Osteoblast (primary cell): ENCODE measurements at regions not wholly inside any gene's neighbourhood (a gene's known extent, or its start where the extent isn't known, plus 50 kb on each side); places are given as distances from the start of the nearest gene placed in this dataset.

Source experiments
- DNase-seq: peaks from one replicate; pipeline ENCODE4 v3.0.0; 2011; ENCODE audit warnings: low spot score, mixed read lengths; ENCODE audit not compliant: insufficient read length; ENCODE audit errors: missing footprints
- H2AFZ ChIP-seq: 2 replicates; pipeline ENCODE4 v1.6.0; 2011; ENCODE audit warnings: mild to moderate bottlenecking, low read length
- H3K27ac ChIP-seq: 2 replicates; pipeline ENCODE4 v1.5.1; 2011; ENCODE audit warnings: mild to moderate bottlenecking, low read depth, low read length, moderate library complexity
- H3K27me3 ChIP-seq: 2 replicates; pipeline ENCODE4 v1.6.0; 2012; ENCODE audit warnings: mild to moderate bottlenecking, control low read depth, inconsistent platforms, low read length, moderate library complexity; ENCODE audit not compliant: insufficient read depth
- H3K36me3 ChIP-seq: 2 replicates; pipeline ENCODE4 v1.5.1; 2011; ENCODE audit warnings: mild to moderate bottlenecking, low read length, control low read depth, moderate library complexity; ENCODE audit not compliant: insufficient read depth
- H3K4me1 ChIP-seq: 2 replicates; pipeline ENCODE4 v1.5.1; 2011; ENCODE audit warnings: mild to moderate bottlenecking, low read length, control low read depth, moderate library complexity; ENCODE audit not compliant: insufficient read depth
- H3K4me2 ChIP-seq: 2 replicates; pipeline ENCODE4 v1.6.0; 2011; ENCODE audit warnings: mild to moderate bottlenecking, low read length; ENCODE audit not compliant: insufficient read depth
- H3K4me3 ChIP-seq: fragments of 200-600 bp; sonication (generic); 3 replicates; pipeline ENCODE4 v1.5.1; 2012; ENCODE audit warnings: mild to moderate bottlenecking, low read length, inconsistent platforms; ENCODE audit not compliant: insufficient read depth
- H3K79me2 ChIP-seq: 2 replicates; pipeline ENCODE4 v1.6.0; 2012; ENCODE audit warnings: mild to moderate bottlenecking, low read length, control low read depth, inconsistent platforms; ENCODE audit not compliant: insufficient read depth
- H3K9me3 ChIP-seq: 2 replicates; pipeline ENCODE4 v1.5.1; 2011; ENCODE audit warnings: low read depth, low read length, control low read depth
- H4K20me1 ChIP-seq: 2 replicates; pipeline ENCODE4 v1.6.0; 2012; ENCODE audit warnings: mild to moderate bottlenecking, low read length, control low read depth; ENCODE audit not compliant: insufficient read depth
- CTCF ChIP-seq: IDR thresholded peaks from 2 replicates; pipeline ENCODE4 v1.5.1; 2011; ENCODE audit warnings: mild to moderate bottlenecking, low read depth, low read length, moderate library complexity; ENCODE audit errors: extremely low read depth

DNA sequence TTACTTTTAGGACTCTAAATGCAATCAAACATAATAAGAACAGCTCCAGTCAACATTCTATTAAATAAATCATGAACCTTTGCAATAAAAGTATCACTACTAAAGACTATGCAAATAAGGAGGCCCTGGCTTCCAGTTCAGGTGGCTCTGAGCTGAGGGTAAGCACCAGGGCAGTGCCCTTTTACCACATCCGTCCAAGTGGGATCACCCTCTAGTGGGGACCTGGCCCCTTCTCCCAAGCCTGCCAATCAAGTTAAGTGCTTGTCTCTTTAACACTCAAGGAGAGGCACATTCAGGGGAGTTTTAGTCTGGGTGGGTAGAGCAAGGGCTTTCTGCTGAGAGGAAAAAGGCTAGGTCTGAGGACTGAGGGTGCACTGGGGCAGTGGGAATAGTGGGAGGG, 161.4 kb downstream of the TMEM200A start:
- no peak for TF ChIP-seq CTCF
- no peaks in the 10 kb centered on the region for H3K9me3 ChIP-seq
- H3K4me1 ChIP-seq, result no peaks in the 10 kb centered on the region
- H2AFZ ChIP-seq, result no peak overlapping the region
- no peaks in the 10 kb centered on the region for H3K27me3 ChIP-seq
- DNase-seq, result no peak
- no peak overlapping the region for H3K27ac ChIP-seq
- no peak overlapping the region for H3K4me2 ChIP-seq
- H3K36me3 ChIP-seq, result no peaks in the 10 kb centered on the region
- H4K20me1 ChIP-seq, result no peaks in the 10 kb centered on the region
- no peaks in the 10 kb centered on the region for H3K79me2 ChIP-seq
- no peak overlapping the region for H3K4me3 ChIP-seq

GRCh38 chr6:130529569-130530149, 163.8 kb downstream of the TMEM200A start:
- no peak overlapping the region for H3K4me2 ChIP-seq
- no peaks in the 10 kb centered on the region for H3K27me3 ChIP-seq
- no peaks in the 10 kb centered on the region for H3K9me3 ChIP-seq
- DNase-seq, result no peak
- no peak overlapping the region for H2AFZ ChIP-seq
- no peaks in the 10 kb centered on the region for H3K79me2 ChIP-seq
- no peak overlapping the region for H3K27ac ChIP-seq
- no peak for TF ChIP-seq CTCF
- H3K4me3 ChIP-seq, result no peak overlapping the region
- H3K36me3 ChIP-seq, result no peaks in the 10 kb centered on the region
- H4K20me1 ChIP-seq, result no peaks in the 10 kb centered on the region
- H3K4me1 ChIP-seq, result no peaks in the 10 kb centered on the region

DNA sequence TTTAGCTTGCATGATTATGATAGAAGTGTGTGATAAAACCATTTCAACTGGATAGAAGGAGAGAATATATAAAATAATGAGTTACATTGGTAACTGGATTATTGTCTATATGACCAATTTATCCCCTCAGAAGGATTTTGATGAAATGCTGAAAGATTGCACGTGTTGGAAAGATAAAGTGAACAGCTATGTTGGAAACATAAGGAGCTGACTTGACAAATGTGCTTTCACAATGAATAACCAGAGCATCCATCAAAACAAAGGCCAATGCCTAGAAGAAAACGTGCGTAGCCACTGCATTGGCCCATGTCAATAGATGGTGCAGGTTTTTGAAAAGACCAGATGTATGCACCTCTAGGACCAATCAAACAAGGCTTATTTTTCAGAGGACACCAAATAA, 168.8 kb downstream of the TMEM200A start:
- no peak overlapping the region for H3K27ac ChIP-seq

DNA sequence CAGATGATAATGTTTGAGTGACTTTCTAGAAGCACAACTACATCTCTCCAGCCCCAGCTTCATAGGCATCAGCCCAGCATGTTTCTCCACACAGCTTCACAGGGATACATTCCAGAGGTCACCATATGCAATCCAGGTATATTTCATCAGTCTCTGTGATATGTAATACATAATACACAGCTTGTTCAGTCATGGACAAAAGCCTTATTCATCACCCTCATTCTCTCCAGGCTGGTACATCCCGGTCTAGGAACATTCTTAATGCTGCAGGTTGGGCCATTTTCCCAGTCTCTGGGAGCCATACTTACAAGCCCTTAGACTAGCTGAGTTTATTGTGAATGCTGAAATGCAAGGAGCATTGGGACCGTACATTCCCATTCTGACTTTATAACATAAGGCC, 169.4 kb downstream of the TMEM200A start:
- H4K20me1 ChIP-seq, result no peaks in the 10 kb centered on the region
- no peak overlapping the region for H2AFZ ChIP-seq
- no peaks in the 10 kb centered on the region for H3K27me3 ChIP-seq
- H3K4me2 ChIP-seq, result no peak overlapping the region
- H3K36me3 ChIP-seq, result no peaks in the 10 kb centered on the region
- H3K9me3 ChIP-seq, result no peaks in the 10 kb centered on the region
- no peak overlapping the region for H3K4me3 ChIP-seq
- no peak for TF ChIP-seq CTCF
- no peaks in the 10 kb centered on the region for H3K4me1 ChIP-seq
- no peaks in the 10 kb centered on the region for H3K79me2 ChIP-seq
- no peak overlapping the region for H3K27ac ChIP-seq
- peak; percentile 1 for DNase-seq

More for the DNA sequence above, 168.8 kb downstream of the TMEM200A start:
- no peaks in the 10 kb centered on the region for H3K36me3 ChIP-seq
- no peaks in the 10 kb centered on the region for H3K9me3 ChIP-seq
- no peaks in the 10 kb centered on the region for H4K20me1 ChIP-seq
- H3K4me2 ChIP-seq, result no peak overlapping the region
- no peak overlapping the region for H3K4me3 ChIP-seq
- H3K27me3 ChIP-seq, result no peaks in the 10 kb centered on the region
- H3K79me2 ChIP-seq, result no peaks in the 10 kb centered on the region
- no peak overlapping the region for H2AFZ ChIP-seq
- no peaks in the 10 kb centered on the region for H3K4me1 ChIP-seq
- no peak for DNase-seq
- TF ChIP-seq CTCF, result no peak
